ENCODE measurements at regions not wholly inside any gene's neighbourhood (a gene's known extent, or its start where the extent isn't known, plus 50 kb on each side); places are given as distances from the start of the nearest gene placed in this dataset.

DNA sequence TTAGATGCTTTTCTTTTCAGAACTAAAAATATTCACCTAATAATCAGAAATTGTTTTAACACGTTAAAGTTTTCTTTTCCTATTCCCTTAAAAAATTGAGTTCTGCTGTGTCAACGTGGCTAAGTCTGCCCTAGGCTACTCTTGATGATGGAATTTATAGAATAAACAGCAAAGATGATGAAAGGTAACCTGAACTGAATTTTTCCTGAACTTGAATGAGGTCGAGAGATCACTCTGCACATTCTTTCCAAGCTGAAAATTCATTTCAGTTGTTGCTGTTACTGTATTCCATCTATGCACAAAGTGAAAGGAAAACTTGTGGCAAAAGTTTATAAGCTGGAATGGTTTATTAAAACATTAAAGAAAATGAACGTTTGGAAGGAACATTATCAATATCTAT, 245.9 kb upstream of the GIMD1 start:
- Histone ChIP-seq H3K36me3 (ENCODE audit: insufficient read depth, low read depth, low read length) (no peaks in the 10 kb centered on the region), H3K4me3 (ENCODE audit: low read length) (no peak overlapping the region), H3K27me3 (ENCODE audit: insufficient read depth, low read length) (no peaks in the 10 kb centered on the region), H3K9me3 (ENCODE audit: insufficient read depth, low read depth, low read length) (0 out of 2 replicates have a peak, but pooled peaks cover 5% of the 10 kb centered on the region), H3K27ac (ENCODE audit: low read length) (no peak overlapping the region), H3K4me1 (ENCODE audit: insufficient read depth, low read length) (no peaks in the 10 kb centered on the region), H3K9ac (ENCODE audit: low read depth, low read length) (no peak overlapping the region)

DNA sequence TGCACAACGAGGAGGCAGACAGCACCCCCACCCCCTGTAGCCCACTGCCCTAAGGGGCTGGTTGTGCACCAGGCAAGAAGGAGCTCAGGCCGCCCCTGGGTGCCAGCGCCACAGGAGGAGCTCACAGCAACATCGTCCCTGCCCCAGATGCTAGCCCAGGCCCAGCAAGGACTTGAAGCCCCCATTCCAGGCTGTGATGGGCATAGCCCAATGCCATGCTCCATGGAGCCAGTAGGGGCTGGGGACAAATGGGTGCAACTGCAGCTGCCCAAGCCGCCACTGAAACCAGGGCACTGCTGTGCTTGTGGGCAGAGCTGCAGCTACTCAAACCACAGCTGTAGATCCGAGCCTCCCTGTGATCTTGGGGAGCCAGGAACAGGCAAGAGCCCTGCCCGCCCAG, 241.3 kb upstream of the GIMD1 start:
- Histone ChIP-seq H3K27me3 (ENCODE audit: insufficient read depth, low read length) (no peaks in the 10 kb centered on the region), H3K9ac (ENCODE audit: low read depth, low read length) (no peak overlapping the region), H3K27ac (ENCODE audit: low read length) (no peak overlapping the region), H3K9me3 (ENCODE audit: insufficient read depth, low read depth, low read length) (0 out of 2 replicates have a peak, but pooled peaks cover 5% of the 10 kb centered on the region), H3K36me3 (ENCODE audit: insufficient read depth, low read depth, low read length) (no peaks in the 10 kb centered on the region), H3K4me3 (ENCODE audit: low read length) (no peak overlapping the region), H3K4me1 (ENCODE audit: insufficient read depth, low read length) (no peaks in the 10 kb centered on the region)

DNA sequence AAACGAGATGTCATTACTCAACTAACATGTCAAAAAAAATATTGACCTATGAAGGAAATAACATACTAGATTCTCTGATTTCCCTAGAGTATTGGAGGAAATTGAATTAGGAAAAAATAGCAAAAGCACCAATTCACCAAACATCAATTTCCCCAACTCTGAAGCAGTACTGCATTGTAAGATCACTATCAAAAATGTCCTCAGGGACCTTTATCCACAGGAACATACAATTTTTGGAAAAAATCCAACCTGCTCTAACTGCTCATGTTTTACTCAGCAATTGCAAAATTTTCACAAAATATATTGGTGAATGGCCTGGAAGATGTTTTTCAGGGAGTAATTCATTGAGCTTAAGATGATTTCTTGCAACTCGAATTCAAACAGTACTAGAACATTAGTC, 239.0 kb upstream of the GIMD1 start:
- H3K4me1 ChIP-seq (ENCODE audit: insufficient read depth, low read length), result no peaks in the 10 kb centered on the region
- no peaks in the 10 kb centered on the region for H3K36me3 ChIP-seq (ENCODE audit: insufficient read depth, low read depth, low read length)
- H3K9ac ChIP-seq (ENCODE audit: low read depth, low read length), result no peak overlapping the region
- no peaks in the 10 kb centered on the region for H3K27me3 ChIP-seq (ENCODE audit: insufficient read depth, low read length)
- 0 out of 2 replicates have a peak, but pooled peaks cover 5% of the 10 kb centered on the region for H3K9me3 ChIP-seq (ENCODE audit: insufficient read depth, low read depth, low read length)
- H3K4me3 ChIP-seq (ENCODE audit: low read length), result no peak overlapping the region
- H3K27ac ChIP-seq (ENCODE audit: low read length), result no peak overlapping the region

- H3K4me3 ChIP-seq (ENCODE audit: low read length), result no peak overlapping the region
- no peaks in the 10 kb centered on the region for H3K4me1 ChIP-seq (ENCODE audit: insufficient read depth, low read length)
- H3K27me3 ChIP-seq (ENCODE audit: insufficient read depth, low read length), result no peaks in the 10 kb centered on the region
- H3K36me3 ChIP-seq (ENCODE audit: insufficient read depth, low read depth, low read length), result no peaks in the 10 kb centered on the region
- no peak overlapping the region for H3K9ac ChIP-seq (ENCODE audit: low read depth, low read length)
- no peaks in the 10 kb centered on the region for H3K9me3 ChIP-seq (ENCODE audit: insufficient read depth, low read depth, low read length)
- no peak overlapping the region for H3K27ac ChIP-seq (ENCODE audit: low read length)
These were observed 235.9 kb upstream of the GIMD1 start for GRCh38 chr4:106604319-106605051.

GRCh38 chr4:106603471-106603870, 234.9 kb upstream of the GIMD1 start:
- H3K4me1 ChIP-seq (ENCODE audit: insufficient read depth, low read length), result no peaks in the 10 kb centered on the region
- no peaks in the 10 kb centered on the region for H3K27me3 ChIP-seq (ENCODE audit: insufficient read depth, low read length)
- H3K27ac ChIP-seq (ENCODE audit: low read length), result no peak overlapping the region
- H3K4me3 ChIP-seq (ENCODE audit: low read length), result no peak overlapping the region
- H3K9ac ChIP-seq (ENCODE audit: low read depth, low read length), result no peak overlapping the region
- no peaks in the 10 kb centered on the region for H3K9me3 ChIP-seq (ENCODE audit: insufficient read depth, low read depth, low read length)
- H3K36me3 ChIP-seq (ENCODE audit: insufficient read depth, low read depth, low read length), result no peaks in the 10 kb centered on the region

- Histone ChIP-seq H3K36me3 (ENCODE audit: insufficient read depth, low read depth, low read length) (no peaks in the 10 kb centered on the region), H3K27me3 (ENCODE audit: insufficient read depth, low read length) (no peaks in the 10 kb centered on the region)
These were observed 234.1 kb upstream of the GIMD1 start for GRCh38 chr4:106602711-106603110.

DNA sequence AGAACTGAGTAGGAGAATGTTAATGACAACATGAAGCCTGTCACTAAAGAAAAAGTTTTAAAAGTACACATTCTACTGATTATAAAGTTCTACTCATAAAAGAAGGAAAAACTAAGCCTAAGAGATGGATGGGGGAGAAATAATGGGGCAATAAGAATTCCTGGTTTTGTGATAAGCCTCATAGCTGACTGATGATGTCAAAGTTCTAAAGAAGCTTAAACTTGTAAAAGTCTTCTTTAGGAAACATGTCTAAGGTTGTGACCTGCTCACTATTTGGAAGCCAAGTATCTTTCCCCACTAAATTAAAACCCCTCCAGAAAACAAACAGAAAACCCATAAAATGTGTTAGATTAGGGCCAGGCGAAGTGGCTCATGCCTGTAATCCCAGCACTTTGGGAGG, 232.9 kb upstream of the GIMD1 start:
- H3K9ac ChIP-seq (ENCODE audit: low read depth, low read length), result no peak overlapping the region
- H3K36me3 ChIP-seq (ENCODE audit: insufficient read depth, low read depth, low read length), result no peaks in the 10 kb centered on the region
- H3K9me3 ChIP-seq (ENCODE audit: insufficient read depth, low read depth, low read length), result no peaks in the 10 kb centered on the region
- H3K27me3 ChIP-seq (ENCODE audit: insufficient read depth, low read length), result no peaks in the 10 kb centered on the region
- H3K4me3 ChIP-seq (ENCODE audit: low read length), result no peak overlapping the region
- no peak overlapping the region for H3K27ac ChIP-seq (ENCODE audit: low read length)
- H3K4me1 ChIP-seq (ENCODE audit: insufficient read depth, low read length), result no peaks in the 10 kb centered on the region

More at GRCh38 chr4:106602711-106603110, 234.1 kb upstream of the GIMD1 start:
- Histone ChIP-seq H3K9me3 (ENCODE audit: insufficient read depth, low read depth, low read length) (no peaks in the 10 kb centered on the region), H3K4me1 (ENCODE audit: insufficient read depth, low read length) (no peaks in the 10 kb centered on the region), H3K4me3 (ENCODE audit: low read length) (no peak overlapping the region), H3K9ac (ENCODE audit: low read depth, low read length) (no peak overlapping the region), H3K27ac (ENCODE audit: low read length) (no peak overlapping the region)

DNA sequence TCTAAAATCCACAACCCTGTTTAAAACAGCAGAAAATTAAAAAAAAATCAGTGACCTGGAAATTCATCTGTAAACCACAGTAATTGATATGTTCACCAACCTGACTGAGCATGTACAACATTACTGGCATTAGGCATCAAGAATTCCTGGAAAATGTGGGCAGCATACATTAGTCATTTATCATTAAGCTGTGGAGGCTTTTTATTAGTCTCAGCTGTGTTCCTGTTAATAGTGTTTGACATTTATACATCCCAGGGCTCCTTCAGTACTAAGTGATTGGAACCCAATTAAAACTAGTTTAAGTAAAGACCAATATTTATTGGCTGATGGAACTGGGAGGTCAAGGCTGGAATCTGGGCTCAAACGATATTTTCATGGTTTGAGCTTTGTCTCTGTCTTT, 227.3 kb upstream of the GIMD1 start:
- H3K27ac ChIP-seq (ENCODE audit: low read length), result no peak overlapping the region
- H3K9ac ChIP-seq (ENCODE audit: low read depth, low read length), result no peak overlapping the region
- H3K27me3 ChIP-seq (ENCODE audit: insufficient read depth, low read length), result no peaks in the 10 kb centered on the region
- H3K9me3 ChIP-seq (ENCODE audit: insufficient read depth, low read depth, low read length), result no peaks in the 10 kb centered on the region
- no peak overlapping the region for H3K4me3 ChIP-seq (ENCODE audit: low read length)
- H3K36me3 ChIP-seq (ENCODE audit: insufficient read depth, low read depth, low read length), result no peaks in the 10 kb centered on the region
- peaks cover 10% of the 10 kb centered on the region; the same call in 1 of the 2 replicates for H3K4me1 ChIP-seq (ENCODE audit: insufficient read depth, low read length)

DNA sequence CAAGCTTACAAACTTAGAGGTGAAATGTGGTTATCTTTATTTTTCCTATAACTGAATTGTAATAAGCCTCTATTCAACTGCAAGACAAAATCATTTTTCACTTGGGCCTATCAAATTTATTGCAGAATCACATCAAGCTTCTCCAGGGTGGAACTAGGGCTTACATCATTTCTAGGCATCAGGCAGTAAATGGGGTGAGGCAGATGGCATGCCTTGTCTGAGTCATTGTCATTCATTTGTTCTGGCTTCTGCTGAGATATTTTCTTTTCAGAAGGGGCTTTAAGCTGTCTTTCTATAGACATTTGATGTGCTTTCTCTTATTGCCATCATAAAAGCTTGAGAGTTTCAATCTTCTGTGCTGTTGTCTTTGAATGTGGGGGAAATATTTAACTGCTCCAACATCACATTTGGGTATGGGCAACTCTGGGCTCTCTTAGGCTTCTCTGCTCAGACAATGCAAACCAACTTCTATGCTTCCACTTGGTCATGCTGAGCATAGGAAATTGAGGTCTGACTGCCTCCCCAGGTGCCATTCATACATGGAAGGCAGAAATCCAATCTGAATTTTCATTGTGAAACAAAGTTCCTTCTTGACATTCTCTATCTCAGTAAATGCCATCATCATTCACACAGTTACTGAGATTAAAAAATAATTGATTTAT, 225.8 kb upstream of the GIMD1 start:
- Histone ChIP-seq H3K27ac (ENCODE audit: low read length) (no peak overlapping the region), H3K9me3 (ENCODE audit: insufficient read depth, low read depth, low read length) (no peaks in the 10 kb centered on the region), H3K27me3 (ENCODE audit: insufficient read depth, low read length) (no peaks in the 10 kb centered on the region), H3K9ac (ENCODE audit: low read depth, low read length) (no peak overlapping the region), H3K4me1 (ENCODE audit: insufficient read depth, low read length) (peaks cover 10% of the 10 kb centered on the region; the same call in 1 of the 2 replicates), H3K36me3 (ENCODE audit: insufficient read depth, low read depth, low read length) (no peaks in the 10 kb centered on the region), H3K4me3 (ENCODE audit: low read length) (no peak overlapping the region)

GRCh38 chr4:106588891-106589290, 220.3 kb upstream of the GIMD1 start:
- no peaks in the 10 kb centered on the region for H3K27me3 ChIP-seq (ENCODE audit: insufficient read depth, low read length)
- H3K4me3 ChIP-seq (ENCODE audit: low read length), result no peak overlapping the region
- H3K9ac ChIP-seq (ENCODE audit: low read depth, low read length), result no peak overlapping the region
- no peaks in the 10 kb centered on the region for H3K4me1 ChIP-seq (ENCODE audit: insufficient read depth, low read length)
- H3K27ac ChIP-seq (ENCODE audit: low read length), result no peak overlapping the region
- H3K36me3 ChIP-seq (ENCODE audit: insufficient read depth, low read depth, low read length), result no peaks in the 10 kb centered on the region
- no peaks in the 10 kb centered on the region for H3K9me3 ChIP-seq (ENCODE audit: insufficient read depth, low read depth, low read length)

- no peak overlapping the region for H3K4me3 ChIP-seq (ENCODE audit: low read length)
- no peaks in the 10 kb centered on the region for H3K36me3 ChIP-seq (ENCODE audit: insufficient read depth, low read depth, low read length)
- no peaks in the 10 kb centered on the region for H3K27me3 ChIP-seq (ENCODE audit: insufficient read depth, low read length)
- H3K4me1 ChIP-seq (ENCODE audit: insufficient read depth, low read length), result 0 out of 2 replicates have a peak, but pooled peaks cover 2% of the 10 kb centered on the region
- no peaks in the 10 kb centered on the region for H3K9me3 ChIP-seq (ENCODE audit: insufficient read depth, low read depth, low read length)
- H3K27ac ChIP-seq (ENCODE audit: low read length), result no peak overlapping the region
- no peak overlapping the region for H3K9ac ChIP-seq (ENCODE audit: low read depth, low read length)
These were observed 219.0 kb upstream of the GIMD1 start for GRCh38 chr4:106587558-106587957.

DNA sequence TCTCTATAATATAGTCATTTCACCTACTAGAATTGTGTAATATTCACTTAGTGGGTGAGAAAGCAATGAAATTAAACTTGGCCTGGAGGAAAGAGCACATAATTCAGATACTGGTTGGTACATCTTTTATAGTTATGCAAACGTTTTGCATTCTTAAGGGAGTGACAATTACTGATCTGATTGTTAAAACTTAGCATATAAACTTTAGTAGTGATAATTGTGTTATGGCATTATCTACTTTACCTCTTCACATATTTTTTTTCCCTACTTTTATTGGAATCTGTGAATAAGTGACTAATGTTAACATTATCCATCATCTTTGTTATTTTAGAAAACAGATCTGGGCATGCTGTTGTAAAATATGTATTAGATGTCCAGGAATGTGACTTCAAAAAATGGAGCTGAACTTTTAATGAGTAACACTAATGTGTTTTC, 217.4 kb upstream of the GIMD1 start:
- 0 out of 2 replicates have a peak, but pooled peaks cover 2% of the 10 kb centered on the region for H3K4me1 ChIP-seq (ENCODE audit: insufficient read depth, low read length)
- H3K9ac ChIP-seq (ENCODE audit: low read depth, low read length), result no peak overlapping the region
- H3K36me3 ChIP-seq (ENCODE audit: insufficient read depth, low read depth, low read length), result no peaks in the 10 kb centered on the region
- no peak overlapping the region for H3K4me3 ChIP-seq (ENCODE audit: low read length)
- no peaks in the 10 kb centered on the region for H3K9me3 ChIP-seq (ENCODE audit: insufficient read depth, low read depth, low read length)
- no peak overlapping the region for H3K27ac ChIP-seq (ENCODE audit: low read length)
- H3K27me3 ChIP-seq (ENCODE audit: insufficient read depth, low read length), result no peaks in the 10 kb centered on the region
